SK-N-SH treated with all-trans-retinoic acid at 6 μM for 48 hours (cell line): ENCODE measurements at regions not wholly inside any gene's neighbourhood (a gene's known extent, or its start where the extent isn't known, plus 50 kb on each side); places are given as distances from the start of the nearest gene placed in this dataset.

ENCODE experiments used
- ATAC-seq: fragments of 200-7000 bp; cut with Tn5 transposase; 3 replicates; pipeline ENCODE4 v1.9.1; 2020; ENCODE audit warnings: mild to moderate bottlenecking, moderate library complexity
- BACH2 ChIP-seq: fragments of 250-450 bp; sonication (Bioruptor Pico); IDR thresholded peaks from 2 replicates; pipeline ENCODE4 v1.9.0; 2021; ENCODE audit warnings: mild to moderate bottlenecking, borderline replicate concordance
- CREB5 ChIP-seq: fragments of 250-450 bp; sonication (Bioruptor Pico); IDR thresholded peaks from 2 replicates; pipeline ENCODE4 v1.5.1; 2020; ENCODE audit warnings: low read depth, mild to moderate bottlenecking, moderate library complexity
- CSDC2 ChIP-seq: fragments of 250-450 bp; sonication (Bioruptor Pico); IDR thresholded peaks from 2 replicates; pipeline ENCODE4 v1.5.0; 2020; ENCODE audit warnings: mild to moderate bottlenecking, moderate library complexity
- CSRNP3 ChIP-seq: fragments of 250-450 bp; sonication (Bioruptor Pico); IDR thresholded peaks from 2 replicates; pipeline ENCODE4 v1.5.1; 2021; ENCODE audit warnings: mild to moderate bottlenecking, moderate library complexity
- ESRRG ChIP-seq: fragments of 250-450 bp; sonication (Bioruptor Pico); IDR thresholded peaks from 2 replicates; pipeline ENCODE4 v1.6.1; 2021; ENCODE audit warnings: mild to moderate bottlenecking
- GLIS3 ChIP-seq: fragments of 250-450 bp; sonication (Bioruptor Pico); IDR thresholded peaks from 2 replicates; pipeline ENCODE4 v1.5.0; 2020; ENCODE audit warnings: mild to moderate bottlenecking, moderate library complexity
- ISL1 ChIP-seq: fragments of 250-450 bp; sonication (Bioruptor Pico); IDR thresholded peaks from 2 replicates; pipeline ENCODE4 v2.1.2; 2022; ENCODE audit warnings: mild to moderate bottlenecking, moderate library complexity
- OSR1 ChIP-seq: fragments of 250-450 bp; sonication (Bioruptor Pico); IDR thresholded peaks from 2 replicates; pipeline ENCODE4 v1.8.0; 2022; ENCODE audit warnings: moderate library complexity, mild to moderate bottlenecking, inconsistent platforms
- PATZ1 ChIP-seq: fragments of 250-450 bp; sonication (Bioruptor Pico); IDR thresholded peaks from 2 replicates; pipeline ENCODE4 v1.8.0; 2020; ENCODE audit warnings: mild to moderate bottlenecking, moderate library complexity, borderline replicate concordance
- POU6F1 ChIP-seq: fragments of 250-450 bp; sonication (Bioruptor Pico); IDR thresholded peaks from 2 replicates; pipeline ENCODE4 v1.8.0; 2021; ENCODE audit warnings: low read depth, mild to moderate bottlenecking, moderate library complexity, borderline replicate concordance
- RARB ChIP-seq: fragments of 250-450 bp; sonication (Bioruptor Pico); IDR thresholded peaks from 2 replicates; pipeline ENCODE4 v1.8.0; 2021; ENCODE audit warnings: mild to moderate bottlenecking, moderate library complexity
- TCF4 ChIP-seq: fragments of 250-450 bp; sonication (Bioruptor Pico); IDR thresholded peaks from 2 replicates; pipeline ENCODE4 v1.8.0; 2021; ENCODE audit warnings: mild to moderate bottlenecking, moderate library complexity, borderline replicate concordance
- TOX ChIP-seq: fragments of 250-450 bp; sonication (Bioruptor Pico); IDR thresholded peaks from 2 replicates; pipeline ENCODE4 v1.8.0; 2021; ENCODE audit warnings: mild to moderate bottlenecking, moderate library complexity, borderline replicate concordance
- TSHZ2 ChIP-seq: fragments of 250-450 bp; sonication (Bioruptor Pico); IDR thresholded peaks from 2 replicates; pipeline ENCODE4 v1.5.0; 2020; ENCODE audit warnings: mild to moderate bottlenecking, moderate library complexity
- ZFP3 ChIP-seq: fragments of 250-450 bp; sonication (Bioruptor Pico); IDR thresholded peaks from 2 replicates; pipeline ENCODE4 v1.5.0; 2020; ENCODE audit warnings: mild to moderate bottlenecking, moderate library complexity
- ZFP30 ChIP-seq: fragments of 450-650 bp; formaldehyde crosslinking; IDR thresholded peaks from 2 replicates; pipeline ENCODE4 v1.5.0; 2022; ENCODE audit warnings: mild to moderate bottlenecking, moderate library complexity
- ZNF565 ChIP-seq: fragments of 450-650 bp; formaldehyde crosslinking; conservative IDR thresholded peaks from 2 replicates; pipeline ENCODE4 v1.5.0; 2020; ENCODE audit warnings: low read depth, mild to moderate bottlenecking, moderate library complexity
- ZNF70 ChIP-seq: fragments of 450-650 bp; formaldehyde crosslinking; IDR thresholded peaks from 2 replicates; pipeline ENCODE4 v1.5.0; 2020; ENCODE audit warnings: mild to moderate bottlenecking, moderate library complexity
- ZNF8 ChIP-seq: fragments of 450-650 bp; formaldehyde crosslinking; IDR thresholded peaks from 2 replicates; pipeline ENCODE4 v1.5.0; 2020; ENCODE audit warnings: mild to moderate bottlenecking, moderate library complexity

- ATAC-seq = no peak
- no peak for TF ChIP-seq ZNF8 (CRISPR knock-in tag)
- no peak for TF ChIP-seq ZFP30
- TF ChIP-seq BACH2 (CRISPR knock-in tag) = no peak
- TF ChIP-seq POU6F1 (CRISPR knock-in tag) = no peak
- TF ChIP-seq ZNF70 (CRISPR knock-in tag) = no peak
- TF ChIP-seq, all 23 proteins: peak for 0
Measured at GRCh38 chr13:87287721-87288120, 383.4 kb upstream of the SLITRK5 start.

GRCh38 chr13:87295636-87296035 lies 375.5 kb upstream of the SLITRK5 start:
- TF ChIP-seq ESRRG (CRISPR knock-in tag) (no peak), TCF4 (CRISPR knock-in tag) (no peak), PATZ1 (no peak), CSRNP3 (no peak), BACH2 (CRISPR knock-in tag) (no peak), POU6F1 (CRISPR knock-in tag) (no peak), RARB (CRISPR knock-in tag) (no peak), ZNF565 (CRISPR knock-in tag) (no peak), TSHZ2 (CRISPR knock-in tag) (no peak), CSDC2 (CRISPR knock-in tag) (no peak), OSR1 (CRISPR knock-in tag) (no peak), ZNF8 (CRISPR knock-in tag) (no peak), TOX (CRISPR knock-in tag) (no peak), ZFP30 (no peak), ZNF70 (CRISPR knock-in tag) (no peak), ZFP3 (CRISPR knock-in tag) (no peak)
- TF ChIP-seq, all 23 proteins: peak for 0
- no peak for ATAC-seq

- ATAC-seq = no peak
- TF ChIP-seq CREB5 (CRISPR knock-in tag) (no peak), ESRRG (CRISPR knock-in tag) (no peak), ZFP30 (no peak), BACH2 (CRISPR knock-in tag) (no peak), ZNF8 (CRISPR knock-in tag) (no peak), ZNF70 (CRISPR knock-in tag) (no peak), POU6F1 (CRISPR knock-in tag) (no peak), OSR1 (CRISPR knock-in tag) (no peak), ISL1 (CRISPR knock-in tag) (no peak), GLIS3 (CRISPR knock-in tag) (no peak), ZNF565 (CRISPR knock-in tag) (no peak), PATZ1 (no peak)
Measured at GRCh38 chr13:87302034-87302433, 369.1 kb upstream of the SLITRK5 start.
